ENCODE measurements at regions not wholly inside any gene's neighbourhood (a gene's known extent, or its start where the extent isn't known, plus 50 kb on each side); places are given as distances from the start of the nearest gene placed in this dataset.

DNA sequence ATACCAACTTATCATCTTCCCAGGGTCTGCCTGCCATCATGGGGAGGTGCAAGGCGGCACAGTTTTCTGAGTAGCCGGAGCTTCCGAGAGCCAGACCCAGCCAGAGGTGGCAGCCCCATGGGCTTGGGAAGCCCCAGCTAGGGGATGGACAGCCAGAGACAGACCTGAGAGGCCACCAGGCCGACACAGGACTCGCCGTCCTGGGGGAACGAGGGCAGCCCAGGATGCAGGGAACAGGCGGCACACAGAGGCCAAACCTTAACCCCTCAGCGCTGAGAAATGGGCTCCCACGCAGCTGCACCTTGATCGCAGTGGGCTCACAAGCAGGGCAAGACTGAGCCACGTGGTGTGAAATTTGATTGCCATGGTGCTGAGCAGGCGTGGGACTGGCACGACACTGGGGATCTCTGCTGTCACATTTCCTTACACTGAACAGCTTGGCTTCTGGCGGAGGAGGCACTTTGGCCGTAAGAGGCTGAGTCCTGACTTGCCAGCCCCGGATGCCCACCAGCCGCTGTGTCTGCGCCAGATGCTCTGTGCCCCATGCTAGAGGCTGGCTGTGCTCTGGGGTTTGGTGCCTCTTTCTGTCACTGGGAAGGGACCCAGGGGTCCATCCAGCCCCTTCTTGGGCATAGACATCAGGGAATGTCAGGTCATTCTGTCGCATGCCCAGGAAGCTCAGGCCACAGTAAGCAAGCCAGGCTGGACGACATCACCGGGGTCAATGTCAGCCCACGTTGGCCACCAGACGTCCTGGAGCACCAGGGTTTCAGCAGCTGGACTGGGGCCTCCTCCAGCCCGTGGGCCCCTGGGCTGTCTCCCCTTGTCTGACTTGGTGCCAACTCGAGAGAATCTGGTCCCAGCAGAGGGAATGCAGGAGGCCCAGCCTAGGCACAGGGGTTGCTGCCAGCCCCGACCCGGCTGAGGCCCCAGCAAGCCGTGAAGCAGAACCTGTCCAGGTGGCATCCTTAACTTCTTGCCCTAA, 312.1 kb upstream of the MYT1L start:
- no peaks in the 10 kb centered on the region for H3K36me3 ChIP-seq (ENCODE audit: insufficient read depth, low read length)
- intact Hi-C loops (cut with micrococcal nuclease; ENCODE audit: unreplicated experiment) = no loop called here
- no peaks in the 10 kb centered on the region for H3K4me1 ChIP-seq (ENCODE audit: insufficient read depth, low read length, poor library complexity, severe bottlenecking)
- no peak overlapping the region for H3K4me3 ChIP-seq (ENCODE audit: low read depth, low read length, poor library complexity, severe bottlenecking)
- CTCF ChIA-PET (ENCODE audit: unreplicated experiment) = interaction anchor here (0.6 kb wide), 1 partner anchor 912 kb away, joined by 3 read pairs; no protein-coding TSS in a partner anchor
- DNase-seq (ENCODE audit: low spot score) = no peak
- BruUV-seq (replicated peaks) = no TSS peak
- no peaks in the 10 kb centered on the region for H4K20me1 ChIP-seq (ENCODE audit: insufficient read depth, low read length)
- H3K4me2 ChIP-seq (ENCODE audit: low read length) = no peak overlapping the region
- TF ChIP-seq, protein P1, sequence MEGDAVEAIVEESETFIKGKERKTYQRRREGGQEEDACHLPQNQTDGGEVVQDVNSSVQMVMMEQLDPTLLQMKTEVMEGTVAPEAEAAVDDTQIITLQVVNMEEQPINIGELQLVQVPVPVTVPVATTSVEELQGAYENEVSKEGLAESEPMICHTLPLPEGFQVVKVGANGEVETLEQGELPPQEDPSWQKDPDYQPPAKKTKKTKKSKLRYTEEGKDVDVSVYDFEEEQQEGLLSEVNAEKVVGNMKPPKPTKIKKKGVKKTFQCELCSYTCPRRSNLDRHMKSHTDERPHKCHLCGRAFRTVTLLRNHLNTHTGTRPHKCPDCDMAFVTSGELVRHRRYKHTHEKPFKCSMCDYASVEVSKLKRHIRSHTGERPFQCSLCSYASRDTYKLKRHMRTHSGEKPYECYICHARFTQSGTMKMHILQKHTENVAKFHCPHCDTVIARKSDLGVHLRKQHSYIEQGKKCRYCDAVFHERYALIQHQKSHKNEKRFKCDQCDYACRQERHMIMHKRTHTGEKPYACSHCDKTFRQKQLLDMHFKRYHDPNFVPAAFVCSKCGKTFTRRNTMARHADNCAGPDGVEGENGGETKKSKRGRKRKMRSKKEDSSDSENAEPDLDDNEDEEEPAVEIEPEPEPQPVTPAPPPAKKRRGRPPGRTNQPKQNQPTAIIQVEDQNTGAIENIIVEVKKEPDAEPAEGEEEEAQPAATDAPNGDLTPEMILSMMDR (conservative IDR thresholded peaks at IDR 0.05; ENCODE audit: low read length) = no peak
- no peak for TF ChIP-seq EZH2phosphoT487 (IDR thresholded peaks at IDR 0.05; ENCODE audit: borderline replicate concordance, low read depth, low read length)
- H3K9me2 ChIP-seq (ENCODE audit: insufficient read depth, low read length) = no peaks in the 10 kb centered on the region
- no peaks in the 10 kb centered on the region for H3K9me3 ChIP-seq (ENCODE audit: low read length)
- no peaks in the 10 kb centered on the region for H3K79me2 ChIP-seq (ENCODE audit: insufficient read depth, low read depth, low read length)
- POLR2A ChIA-PET = no interaction called here
- no peak overlapping the region for H3K27ac ChIP-seq (ENCODE audit: low read depth, low read length, poor library complexity, severe bottlenecking)
- H2AFZ ChIP-seq (ENCODE audit: low read length) = no peak overlapping the region

DNA sequence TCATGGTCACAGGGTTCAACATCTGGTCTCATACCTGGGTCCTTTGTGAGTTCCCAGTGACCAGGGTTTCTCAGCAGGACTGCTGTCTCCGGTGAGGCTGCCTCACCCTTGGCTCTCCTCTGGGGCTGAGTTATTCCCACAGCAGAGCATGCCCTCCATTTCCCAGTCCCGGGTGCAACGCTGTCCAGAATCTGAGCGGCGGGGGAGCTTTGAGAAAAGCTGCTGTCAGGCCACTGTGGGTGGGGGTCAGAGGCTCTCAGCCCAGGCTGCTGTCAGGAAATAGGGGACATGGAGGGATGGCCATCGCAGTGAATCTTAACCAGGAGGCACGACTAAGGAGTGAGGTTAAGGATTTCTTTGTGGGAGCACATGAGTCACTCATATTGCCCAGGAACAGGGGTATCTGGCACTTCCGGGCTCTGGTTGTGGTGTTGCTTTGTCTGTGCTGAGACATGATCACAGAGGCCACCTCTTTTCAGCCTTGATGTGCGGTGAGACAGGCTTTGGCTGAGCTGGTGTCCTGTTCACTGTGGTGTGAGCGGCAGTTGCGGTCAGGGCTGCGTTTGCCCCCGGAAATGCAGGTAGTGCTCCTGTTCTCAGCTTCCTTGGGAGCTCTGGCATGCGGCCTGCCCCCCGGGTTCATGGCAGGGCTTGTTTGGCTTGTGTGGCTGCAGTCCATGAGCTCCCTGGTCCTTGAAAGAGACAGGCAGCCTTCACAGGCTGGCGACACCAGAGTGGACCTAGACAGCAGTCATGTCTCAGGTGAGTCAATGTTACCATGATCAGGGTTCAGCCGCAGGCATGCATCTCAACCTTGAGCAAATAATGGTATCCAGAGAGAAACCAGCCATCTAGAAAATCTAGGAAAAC, 310.7 kb upstream of the MYT1L start:
- H3K4me1 ChIP-seq (ENCODE audit: insufficient read depth, low read length, poor library complexity, severe bottlenecking) = no peaks in the 10 kb centered on the region
- H3K27ac ChIP-seq (ENCODE audit: low read depth, low read length, poor library complexity, severe bottlenecking) = no peak overlapping the region
- TF ChIP-seq EZH2phosphoT487 (IDR thresholded peaks at IDR 0.05; ENCODE audit: borderline replicate concordance, low read depth, low read length) = no peak
- TF ChIP-seq, protein P1 (conservative IDR thresholded peaks at IDR 0.05; ENCODE audit: low read length) = no peak
- H3K4me2 ChIP-seq (ENCODE audit: low read length) = no peak overlapping the region
- ChIA-PET POLR2A (no interaction called here), CTCF (ENCODE audit: unreplicated experiment) (no interaction called here)
- H4K20me1 ChIP-seq (ENCODE audit: insufficient read depth, low read length) = no peaks in the 10 kb centered on the region
- BruUV-seq (replicated peaks) = no TSS peak
- H3K36me3 ChIP-seq (ENCODE audit: insufficient read depth, low read length) = no peaks in the 10 kb centered on the region
- DNase-seq (ENCODE audit: low spot score) = no peak
- no peaks in the 10 kb centered on the region for H3K79me2 ChIP-seq (ENCODE audit: insufficient read depth, low read depth, low read length)
- no peak overlapping the region for H3K4me3 ChIP-seq (ENCODE audit: low read depth, low read length, poor library complexity, severe bottlenecking)
- no peak overlapping the region for H2AFZ ChIP-seq (ENCODE audit: low read length)
- H3K9me3 ChIP-seq (ENCODE audit: low read length) = no peaks in the 10 kb centered on the region
- no peaks in the 10 kb centered on the region for H3K9me2 ChIP-seq (ENCODE audit: insufficient read depth, low read length)
- intact Hi-C loops (cut with micrococcal nuclease; ENCODE audit: unreplicated experiment) = no loop called here
